Ecto neural progenitor cell (in vitro differentiated cells): ENCODE measurements at regions not wholly inside any gene's neighbourhood (a gene's known extent, or its start where the extent isn't known, plus 50 kb on each side); places are given as distances from the start of the nearest gene placed in this dataset.
"Not testable (repeated sequence)": the region's sequence is repeated elsewhere in the genome, so short reads cannot be mapped to it uniquely, and the experiment has no call there.

Experiments used
- DNase-seq: peaks from one replicate; pipeline ENCODE4 v3.0.0-alpha.2; 2018; ENCODE audit warnings: low spot score

GRCh38 chr12:119931402-119931801 is 54.3 kb upstream of the CIT start:
- DNase-seq = no peak

GRCh38 chr12:119932921-119933320 is 55.8 kb upstream of the CIT start:
- DNase-seq = no peak

DNA sequence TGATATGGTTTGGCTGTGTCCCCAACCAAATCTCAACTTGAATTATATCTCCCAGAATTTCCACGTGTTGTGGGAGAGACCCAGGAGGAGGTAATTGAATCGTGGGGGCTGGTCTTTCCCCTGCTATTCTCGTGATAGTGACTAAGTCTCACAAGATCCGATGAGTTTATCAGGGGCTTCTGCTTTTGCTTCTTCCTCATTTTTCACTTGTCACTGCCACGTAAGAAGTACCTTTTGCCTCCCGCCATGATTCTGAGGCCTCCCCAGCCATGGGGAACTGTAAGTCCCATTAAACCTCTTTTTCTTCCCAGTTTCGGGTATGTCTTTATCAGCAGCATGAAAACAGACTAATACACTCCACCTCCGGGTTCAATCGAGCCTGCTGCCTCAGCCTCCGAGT is 54.3 kb upstream of the BICDL1 start:
- DNase-seq = not testable (repeated sequence)

- no peak for DNase-seq
Observed at GRCh38 chr12:119936705-119937311, 52.2 kb upstream of the BICDL1 start.

GRCh38 chr12:119938049-119938667 is 50.9 kb upstream of the BICDL1 start:
- peak; percentile 77 for DNase-seq
